ENCODE measurements at regions not wholly inside any gene's neighbourhood (a gene's known extent, or its start where the extent isn't known, plus 50 kb on each side); places are given as distances from the start of the nearest gene placed in this dataset.

DNA sequence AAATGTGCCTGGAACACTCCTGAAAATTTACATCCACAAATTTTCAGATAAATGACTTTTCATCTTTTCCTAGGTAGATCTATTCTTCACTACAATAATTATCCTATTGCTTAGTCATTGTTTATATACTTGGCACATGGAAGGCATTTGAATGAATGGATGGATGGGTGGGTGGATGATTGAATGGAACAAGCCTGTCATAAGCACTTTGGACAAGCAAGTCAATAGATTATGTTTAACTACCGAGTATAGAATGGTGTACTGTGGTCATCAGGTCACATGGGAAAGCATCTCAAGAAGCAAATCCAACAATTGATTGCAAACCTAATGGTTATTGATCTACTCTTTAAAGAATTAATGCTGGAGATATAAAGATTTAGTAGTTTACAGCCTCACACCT is 114.4 kb upstream of the DMRTA1 start:
- TF ChIP-seq, protein P1, sequence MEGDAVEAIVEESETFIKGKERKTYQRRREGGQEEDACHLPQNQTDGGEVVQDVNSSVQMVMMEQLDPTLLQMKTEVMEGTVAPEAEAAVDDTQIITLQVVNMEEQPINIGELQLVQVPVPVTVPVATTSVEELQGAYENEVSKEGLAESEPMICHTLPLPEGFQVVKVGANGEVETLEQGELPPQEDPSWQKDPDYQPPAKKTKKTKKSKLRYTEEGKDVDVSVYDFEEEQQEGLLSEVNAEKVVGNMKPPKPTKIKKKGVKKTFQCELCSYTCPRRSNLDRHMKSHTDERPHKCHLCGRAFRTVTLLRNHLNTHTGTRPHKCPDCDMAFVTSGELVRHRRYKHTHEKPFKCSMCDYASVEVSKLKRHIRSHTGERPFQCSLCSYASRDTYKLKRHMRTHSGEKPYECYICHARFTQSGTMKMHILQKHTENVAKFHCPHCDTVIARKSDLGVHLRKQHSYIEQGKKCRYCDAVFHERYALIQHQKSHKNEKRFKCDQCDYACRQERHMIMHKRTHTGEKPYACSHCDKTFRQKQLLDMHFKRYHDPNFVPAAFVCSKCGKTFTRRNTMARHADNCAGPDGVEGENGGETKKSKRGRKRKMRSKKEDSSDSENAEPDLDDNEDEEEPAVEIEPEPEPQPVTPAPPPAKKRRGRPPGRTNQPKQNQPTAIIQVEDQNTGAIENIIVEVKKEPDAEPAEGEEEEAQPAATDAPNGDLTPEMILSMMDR (IDR thresholded peaks at IDR 0.05) = no peak
- TF ChIP-seq POLR2AphosphoS5 (IDR thresholded peaks at IDR 0.05) (no peak), POLR2A (IDR thresholded peaks at IDR 0.05) (no peak)

Measured in prostate gland (tissue), 2 donors.